SU-DHL-6 (cell line): ENCODE measurements at regions not wholly inside any gene's neighbourhood (a gene's known extent, or its start where the extent isn't known, plus 50 kb on each side); places are given as distances from the start of the nearest gene placed in this dataset.

Source experiments
- H2AFZ ChIP-seq: fragments of 200-600 bp; sonication (generic); 2 replicates; pipeline ENCODE4 v1.6.1; 2014; ENCODE audit warnings: low read depth, mild to moderate bottlenecking, moderate library complexity, mixed read lengths, antibody characterized with exemption, low read length; ENCODE audit not compliant: severe bottlenecking
- H3F3A ChIP-seq: fragments of 200-600 bp; shearing (Covaris generic); 2 replicates; pipeline ENCODE4 v1.6.0; 2016; ENCODE audit warnings: antibody characterized with exemption, mild to moderate bottlenecking; ENCODE audit not compliant: insufficient read depth
- H3K27ac ChIP-seq: fragments of 200-600 bp; sonication (generic); 2 replicates; pipeline ENCODE4 v1.5.1; 2016; ENCODE audit warnings: low read depth, mild to moderate bottlenecking, low read length, moderate library complexity, mixed read lengths
- H3K27me3 ChIP-seq: fragments of 200-600 bp; sonication (generic), shearing (Covaris generic); 2 replicates; pipeline ENCODE4 v1.6.0; 2014; ENCODE audit warnings: mild to moderate bottlenecking, low read length
- H3K36me3 ChIP-seq: fragments of 200-600 bp; sonication (generic); 2 replicates; pipeline ENCODE4 v1.6.1; 2014; ENCODE audit warnings: mild to moderate bottlenecking, low read length, mixed read lengths
- H3K4me2 ChIP-seq: fragments of 300-600, 200-600 bp; shearing (Covaris generic), sonication (generic); 2 replicates; pipeline ENCODE4 v1.6.0; 2014; ENCODE audit warnings: low read length, low read depth, mild to moderate bottlenecking; ENCODE audit not compliant: poor library complexity, severe bottlenecking
- H3K4me3 ChIP-seq: fragments of 200-600 bp; sonication (generic); 2 replicates; pipeline ENCODE4 v1.5.1; 2014; ENCODE audit warnings: antibody characterized with exemption, low read length, mild to moderate bottlenecking, mixed read lengths; ENCODE audit not compliant: insufficient read depth, poor library complexity, severe bottlenecking
- H3K79me2 ChIP-seq: fragments of 200-600 bp; sonication (generic); 2 replicates; pipeline ENCODE4 v1.6.1; 2014; ENCODE audit warnings: mild to moderate bottlenecking, low read length, moderate library complexity; ENCODE audit not compliant: insufficient read depth
- H3K9ac ChIP-seq: fragments of 200-600 bp; sonication (generic); 2 replicates; pipeline ENCODE4 v1.7.0; 2014; ENCODE audit warnings: mild to moderate bottlenecking, low read length
- H3K9me2 ChIP-seq: fragments of 200-600 bp; sonication (generic); replicated peaks from 2 replicates; pipeline ENCODE4 v1.6.1; 2014; ENCODE audit warnings: low read length; ENCODE audit not compliant: insufficient read depth
- H3K9me3 ChIP-seq: fragments of 200-600 bp; sonication (generic); 2 replicates; pipeline ENCODE4 v1.6.1; 2014; ENCODE audit warnings: low read length, mixed read lengths; ENCODE audit not compliant: insufficient read depth
- H4K20me1 ChIP-seq: fragments of 200-600 bp; sonication (generic); 2 replicates; pipeline ENCODE4 v1.6.1; 2014; ENCODE audit warnings: low read depth, mild to moderate bottlenecking, antibody characterized with exemption, low read length, moderate library complexity, mixed read lengths
- CTCF ChIP-seq: fragments of 200-600 bp; sonication (generic); IDR thresholded peaks from one replicate; pipeline ENCODE4 v1.5.1; 2017; ENCODE audit warnings: antibody characterized with exemption, mild to moderate bottlenecking, low read length, moderate library complexity; ENCODE audit not compliant: insufficient read depth, poor library complexity, severe bottlenecking
- EZH2phosphoT487 ChIP-seq: fragments of 200-600 bp; sonication (generic), shearing (Covaris generic); conservative IDR thresholded peaks from 2 replicates; pipeline ENCODE4 v1.6.1; 2018; ENCODE audit warnings: mild to moderate bottlenecking, antibody characterized with exemption, low read length, moderate library complexity, mixed read lengths

DNA sequence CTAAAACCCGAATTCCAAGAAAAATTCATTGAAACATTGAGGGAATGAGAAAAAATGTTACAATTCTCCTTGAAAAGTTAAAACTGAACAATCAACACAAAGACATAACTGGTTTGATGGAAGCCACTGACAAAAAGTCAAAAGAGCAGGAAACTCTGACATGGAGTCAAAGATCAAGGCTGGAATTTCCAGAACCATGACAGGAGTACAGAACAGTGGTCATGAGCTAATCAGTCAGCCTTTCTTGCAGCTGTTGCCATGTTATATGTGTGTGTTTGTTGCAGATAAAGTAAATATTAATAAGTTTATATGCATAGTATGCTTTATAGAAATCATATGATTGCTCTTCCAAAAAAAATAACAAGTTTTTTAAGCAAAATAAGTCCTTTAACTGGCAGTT, 184.7 kb upstream of the HCCS start:
- Histone ChIP-seq H3K9ac (no peak overlapping the region), H3K4me3 (no peak overlapping the region), H2AFZ (no peak overlapping the region), H3K27me3 (no peaks in the 10 kb centered on the region), H3F3A (no peaks in the 10 kb centered on the region), H3K9me2 (no peaks in the 10 kb centered on the region), H3K79me2 (no peaks in the 10 kb centered on the region), H3K36me3 (no peaks in the 10 kb centered on the region), H3K9me3 (no peaks in the 10 kb centered on the region), H3K4me2 (no peak overlapping the region), H4K20me1 (no peaks in the 10 kb centered on the region), H3K27ac (no peak overlapping the region)
- TF ChIP-seq EZH2phosphoT487: no peak
- TF ChIP-seq CTCF: no peak

DNA sequence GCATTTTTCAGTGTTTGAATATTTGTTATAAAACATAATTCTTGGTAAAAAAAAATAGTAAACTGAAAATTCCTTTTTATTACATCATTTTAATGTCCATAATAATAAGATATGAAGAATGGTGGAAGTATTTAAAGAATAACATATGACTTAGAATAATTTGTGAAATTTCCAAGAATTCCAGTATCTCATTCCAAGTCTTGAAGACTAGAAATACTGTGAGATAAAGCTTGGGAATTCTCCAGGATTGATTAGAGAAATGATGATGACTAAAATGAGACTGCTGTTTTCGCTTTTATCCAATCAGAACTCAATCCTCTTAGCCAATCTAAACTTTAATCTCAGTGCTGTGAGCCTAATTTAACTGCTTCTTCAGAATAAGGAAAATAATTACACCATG, 184.2 kb upstream of the HCCS start:
- Histone ChIP-seq H3K27me3 (no peaks in the 10 kb centered on the region), H2AFZ (no peak overlapping the region), H3K9me2 (no peaks in the 10 kb centered on the region), H3K27ac (no peak overlapping the region), H3K36me3 (no peaks in the 10 kb centered on the region), H4K20me1 (no peaks in the 10 kb centered on the region), H3K9ac (no peak overlapping the region), H3K9me3 (no peaks in the 10 kb centered on the region), H3K4me3 (no peak overlapping the region), H3K79me2 (no peaks in the 10 kb centered on the region), H3F3A (no peaks in the 10 kb centered on the region), H3K4me2 (no peak overlapping the region)
- no peak for TF ChIP-seq EZH2phosphoT487
- no peak for TF ChIP-seq CTCF

- Histone ChIP-seq H2AFZ (no peak overlapping the region), H3K27ac (no peak overlapping the region), H3K79me2 (no peaks in the 10 kb centered on the region), H3K4me2 (no peak overlapping the region), H3F3A (no peaks in the 10 kb centered on the region), H3K9me2 (no peaks in the 10 kb centered on the region), H3K9ac (no peak overlapping the region), H3K9me3 (no peaks in the 10 kb centered on the region), H3K27me3 (no peaks in the 10 kb centered on the region), H3K36me3 (no peaks in the 10 kb centered on the region), H4K20me1 (no peaks in the 10 kb centered on the region), H3K4me3 (no peak overlapping the region)
- no peak for TF ChIP-seq CTCF
Measured at GRCh38 chrX:10929747-10930146, 181.4 kb upstream of the HCCS start.

DNA sequence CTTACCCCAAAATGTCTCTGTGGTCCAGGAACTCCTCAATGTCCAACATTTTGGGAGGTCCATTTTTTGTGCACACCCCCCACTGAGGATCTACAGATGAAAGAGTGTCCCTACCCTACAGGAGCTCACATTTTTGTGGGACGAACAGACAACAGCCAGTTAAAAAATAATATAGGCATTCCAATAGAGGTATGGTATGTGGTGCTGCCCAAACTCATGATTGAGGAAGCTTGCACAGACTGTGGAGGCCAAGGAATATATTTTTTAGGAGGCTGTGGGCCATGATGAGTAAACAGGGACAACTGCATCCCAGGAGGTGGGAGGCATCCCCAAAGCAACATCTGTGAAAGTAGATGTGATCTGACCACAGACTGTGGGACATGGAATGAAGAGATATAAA, 181.0 kb upstream of the HCCS start:
- Histone ChIP-seq H3F3A (no peaks in the 10 kb centered on the region), H3K27ac (no peak overlapping the region)

More for the DNA sequence above, 181.0 kb upstream of the HCCS start:
- Histone ChIP-seq H3K36me3 (no peaks in the 10 kb centered on the region), H3K9me3 (no peaks in the 10 kb centered on the region), H3K27me3 (no peaks in the 10 kb centered on the region), H2AFZ (no peak overlapping the region), H3K79me2 (no peaks in the 10 kb centered on the region), H3K9ac (no peak overlapping the region), H3K4me3 (no peak overlapping the region), H3K4me2 (no peak overlapping the region), H4K20me1 (no peaks in the 10 kb centered on the region), H3K9me2 (no peaks in the 10 kb centered on the region)
- TF ChIP-seq CTCF (no peak), EZH2phosphoT487 (no peak)
